HG03520 (cell line): ENCODE measurements at regions not wholly inside any gene's neighbourhood (a gene's known extent, or its start where the extent isn't known, plus 50 kb on each side); places are given as distances from the start of the nearest gene placed in this dataset.
"Not testable (repeated sequence)": the region's sequence is repeated elsewhere in the genome, so short reads cannot be mapped to it uniquely, and the experiment has no call there.

Experiments
- ATAC-seq: cut with Tn5 transposase; IDR thresholded peaks from one replicate; pipeline ENCODE4 v1.9.1; 2021; ENCODE audit warnings: mild to moderate bottlenecking, moderate library complexity; ENCODE audit not compliant: unreplicated experiment

DNA sequence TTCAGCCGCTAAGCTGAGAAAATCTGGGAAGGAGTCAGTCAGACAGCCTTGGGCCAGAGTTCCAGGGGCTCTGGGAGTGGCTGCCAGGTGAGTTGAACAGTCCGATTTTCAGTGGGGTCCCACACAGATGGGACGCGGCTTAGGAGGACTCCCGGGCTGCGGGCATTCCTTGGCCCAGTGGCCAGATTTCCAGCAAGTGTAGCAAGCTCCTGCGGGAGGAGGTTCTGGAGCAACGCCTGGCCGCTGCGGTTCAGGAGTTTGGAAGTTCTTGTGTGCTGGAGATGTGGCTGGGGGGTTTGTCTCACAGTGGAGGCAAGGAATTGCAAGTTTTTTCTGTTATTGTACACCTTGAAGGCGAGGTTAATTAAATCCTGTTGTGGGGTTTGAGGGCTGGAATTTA, 1020.1 kb upstream of the MANEA start:
- ATAC-seq = not testable (repeated sequence)

DNA sequence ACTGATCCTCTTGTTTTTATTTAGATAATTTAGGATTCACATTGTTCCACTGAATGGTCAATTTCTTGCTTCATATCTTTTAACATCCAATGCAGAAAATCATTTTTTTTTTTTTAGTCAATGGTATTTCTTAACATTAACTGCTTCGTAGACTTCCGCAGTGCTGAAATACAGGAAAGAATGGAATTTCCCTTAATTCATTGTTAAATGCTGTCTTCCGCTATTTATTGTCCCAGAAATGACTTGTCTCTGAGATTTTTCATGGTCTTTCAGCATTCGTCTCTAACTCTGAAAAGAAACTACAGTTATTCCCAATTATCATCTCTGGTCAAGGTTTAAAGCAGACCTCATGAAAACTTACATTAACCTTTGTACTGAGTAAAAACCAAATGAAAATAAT, 1029.1 kb upstream of the MANEA start:
- ATAC-seq = no peak

DNA sequence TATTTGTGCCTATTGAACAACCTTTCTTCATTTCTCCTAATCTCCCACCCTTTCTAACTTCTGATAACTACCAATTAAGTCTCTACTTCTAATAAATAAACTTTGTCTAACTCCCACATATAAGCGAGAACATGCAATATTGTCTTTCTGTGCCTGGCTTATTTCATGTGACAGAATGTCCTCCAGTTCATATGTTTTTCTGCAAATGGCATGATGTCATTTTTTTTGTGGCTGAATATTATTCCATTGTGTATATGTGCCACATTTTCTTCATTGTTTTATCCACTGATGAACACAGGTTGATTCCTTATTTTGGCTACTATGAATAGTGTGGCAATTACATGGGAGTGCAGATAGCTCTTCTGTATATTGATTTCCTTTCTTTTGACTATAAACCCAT, 1041.5 kb upstream of the MANEA start:
- no peak for ATAC-seq

DNA sequence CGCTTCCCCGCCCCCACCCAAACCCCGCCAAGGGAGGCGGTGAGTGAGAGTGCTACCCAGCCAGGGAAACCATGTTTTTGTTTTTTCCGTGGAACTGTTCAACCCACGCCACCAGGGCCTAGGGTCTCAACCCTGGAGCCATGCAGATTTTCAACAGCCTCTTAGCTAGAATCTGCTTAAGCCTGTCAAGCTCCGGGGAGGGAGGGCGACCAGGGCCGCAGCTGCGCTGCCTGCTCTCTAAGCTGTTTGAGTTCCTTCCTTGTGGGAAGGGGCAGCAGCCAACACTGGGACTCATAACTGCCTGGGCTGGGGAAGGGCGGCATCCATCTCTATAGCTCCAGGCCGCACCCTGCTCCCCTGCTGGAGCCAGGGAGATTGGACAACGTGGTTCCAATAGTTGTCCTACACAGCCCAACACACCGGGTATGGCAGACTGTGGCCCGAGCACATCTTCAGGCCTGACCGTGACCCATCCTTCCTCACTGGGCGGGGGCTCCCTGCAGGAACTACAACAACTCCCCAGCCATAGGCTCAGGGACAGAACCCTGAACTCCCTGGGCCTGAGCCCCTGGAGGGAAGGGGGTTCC, 1065.7 kb upstream of the MANEA start:
- no peak for ATAC-seq

DNA sequence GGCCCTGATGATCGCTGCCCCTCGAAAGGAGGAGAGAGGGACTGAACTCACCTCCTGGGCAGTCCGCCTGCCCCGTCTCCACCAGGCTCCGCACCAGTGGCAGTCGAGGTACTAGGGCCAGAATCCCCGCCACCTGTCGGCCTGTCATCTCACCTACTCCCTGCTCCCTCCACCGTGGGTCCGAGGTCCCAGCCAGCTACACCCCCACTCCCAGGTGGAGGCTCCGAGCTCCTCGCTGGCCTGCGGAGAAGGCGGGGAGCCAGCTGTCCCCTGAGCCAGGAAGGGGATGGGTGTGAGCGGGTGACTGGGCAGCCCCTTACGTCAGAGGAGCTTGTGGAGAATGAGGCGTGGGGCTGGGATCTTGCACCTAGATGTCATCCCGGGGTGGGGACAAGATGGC, 1066.5 kb upstream of the MANEA start:
- no peak for ATAC-seq

DNA sequence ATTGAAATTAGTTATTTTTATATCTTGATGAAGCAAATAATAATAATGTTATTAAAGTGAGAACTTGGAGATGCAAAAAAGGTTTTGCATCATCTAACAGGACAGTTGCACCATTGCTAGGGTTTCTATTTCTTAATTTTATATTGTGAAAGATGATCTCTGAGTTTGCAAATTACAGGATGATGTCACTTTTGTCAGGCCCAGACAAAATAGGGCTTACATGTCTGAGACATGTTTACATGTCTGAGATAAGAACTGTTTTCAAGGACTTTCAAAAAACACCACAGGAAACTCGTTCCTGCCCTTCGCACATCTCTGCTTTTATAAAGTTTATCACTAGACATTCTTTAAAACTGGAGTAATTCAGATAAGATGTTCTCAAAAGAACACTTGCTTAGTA, 1075.8 kb upstream of the MANEA start:
- no peak for ATAC-seq

DNA sequence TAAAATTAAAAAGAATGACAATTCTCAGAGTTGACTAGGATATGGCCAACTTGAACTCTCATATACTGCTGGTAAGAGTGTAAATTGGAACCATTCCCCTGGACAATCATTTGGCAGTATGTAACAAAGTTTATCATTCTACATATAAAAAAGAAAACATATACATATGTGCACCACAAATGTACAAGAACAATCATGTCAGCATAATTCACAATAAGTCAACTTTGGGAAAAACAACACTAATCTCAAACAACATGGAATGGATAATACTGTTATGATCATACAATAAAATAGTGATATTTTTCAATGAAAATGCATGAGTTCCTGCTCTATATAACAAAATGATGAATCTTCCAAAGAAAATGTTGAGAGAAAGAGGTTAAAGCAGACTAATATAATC, 1078.7 kb upstream of the EPHA7 start:
- ATAC-seq = no peak

DNA sequence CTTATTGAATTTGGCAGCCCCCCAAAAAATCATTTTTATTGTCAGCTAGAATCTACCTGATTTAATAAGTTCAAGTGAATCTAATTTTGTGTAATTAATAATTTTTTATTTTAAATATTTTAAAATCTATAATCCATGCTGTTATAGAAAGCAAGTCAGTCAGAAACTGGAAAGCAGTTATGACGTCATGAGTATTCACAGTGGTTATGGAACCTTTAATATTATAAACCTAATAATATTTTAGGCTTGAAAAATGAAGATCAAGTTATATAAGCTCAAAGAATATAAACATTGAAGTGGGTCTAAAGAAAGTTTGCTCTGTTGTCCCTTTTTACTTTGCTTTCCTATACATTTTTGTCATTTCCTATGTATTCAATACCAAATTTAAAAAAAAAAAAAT, 1075.1 kb upstream of the EPHA7 start:
- ATAC-seq = no peak

DNA sequence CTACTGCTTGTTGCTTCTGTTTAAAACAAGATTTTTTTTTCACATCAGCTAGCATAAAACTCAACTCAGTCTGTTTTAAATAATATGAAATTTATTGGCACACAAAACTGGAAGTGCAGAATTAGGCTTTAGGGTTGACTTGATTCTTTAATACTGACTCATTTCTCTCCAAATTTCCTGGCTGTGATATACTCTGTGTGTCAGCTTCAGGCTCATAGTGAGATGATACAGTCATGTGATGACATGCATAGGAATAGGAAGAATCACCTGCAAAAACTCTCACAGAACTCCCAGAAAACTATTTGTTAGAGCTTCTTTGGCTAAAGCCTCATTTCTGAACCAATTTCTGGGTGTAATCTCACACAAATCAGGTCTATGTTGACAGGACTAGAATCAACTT, 1068.0 kb upstream of the EPHA7 start:
- no peak for ATAC-seq

DNA sequence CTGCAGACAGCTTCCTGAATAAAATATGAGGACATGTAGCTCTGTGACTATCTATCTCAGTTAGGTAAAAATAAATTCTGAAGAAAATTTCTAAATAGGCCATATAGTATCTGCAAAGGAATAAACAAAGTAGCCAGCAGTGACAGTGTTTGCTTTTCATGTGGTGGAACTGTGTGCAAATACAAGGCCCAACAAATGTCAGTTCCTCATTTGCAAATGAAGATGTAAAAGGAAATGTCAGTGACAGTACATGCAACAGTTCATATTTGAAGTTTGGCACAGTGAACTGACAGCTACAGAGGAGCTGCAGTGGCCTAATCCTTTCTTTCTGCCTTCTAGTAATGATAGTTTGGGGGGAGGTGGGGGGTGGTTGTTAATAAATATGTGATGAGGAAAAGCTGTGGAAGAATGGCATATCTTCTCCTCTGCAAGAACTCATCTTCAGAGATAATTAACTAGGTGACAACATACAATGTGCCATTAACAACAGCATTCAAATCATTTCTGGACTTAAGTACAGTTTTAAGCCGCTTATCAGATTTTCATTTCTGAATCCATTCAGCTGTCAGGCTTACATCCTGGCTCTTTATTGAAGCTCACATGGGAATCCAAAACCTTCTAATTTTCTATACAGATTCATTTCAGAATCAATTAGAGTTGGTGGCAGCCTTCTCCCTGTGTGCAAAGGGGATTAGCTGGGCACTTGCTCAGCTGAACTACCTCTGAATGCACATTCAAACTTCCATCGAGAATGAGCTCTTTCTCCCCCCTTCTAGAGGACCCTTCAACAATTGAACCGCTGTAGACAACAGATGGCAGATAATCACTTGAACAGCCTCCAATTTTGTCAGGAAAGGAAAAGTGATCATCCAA, 1059.0 kb upstream of the EPHA7 start:
- no peak for ATAC-seq

DNA sequence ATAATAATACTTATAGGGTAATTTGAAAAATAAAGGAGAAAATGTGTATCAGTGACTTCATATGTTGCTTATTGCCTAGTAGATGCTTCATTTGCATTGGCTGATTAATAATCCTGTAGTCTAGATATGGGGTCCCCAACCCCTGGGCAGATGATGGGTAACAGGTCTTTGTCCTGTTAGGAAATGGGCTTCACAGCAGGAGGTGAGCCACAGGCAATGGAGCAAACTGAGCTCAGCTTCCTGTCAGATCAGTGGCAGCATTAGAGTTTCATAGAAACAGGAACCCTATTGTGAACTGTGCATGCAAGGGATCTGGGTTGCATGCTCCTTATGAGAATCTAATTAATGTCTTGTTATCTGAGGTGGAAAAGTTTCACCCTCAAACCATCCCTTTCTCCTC, 1049.5 kb upstream of the EPHA7 start:
- ATAC-seq = no peak

DNA sequence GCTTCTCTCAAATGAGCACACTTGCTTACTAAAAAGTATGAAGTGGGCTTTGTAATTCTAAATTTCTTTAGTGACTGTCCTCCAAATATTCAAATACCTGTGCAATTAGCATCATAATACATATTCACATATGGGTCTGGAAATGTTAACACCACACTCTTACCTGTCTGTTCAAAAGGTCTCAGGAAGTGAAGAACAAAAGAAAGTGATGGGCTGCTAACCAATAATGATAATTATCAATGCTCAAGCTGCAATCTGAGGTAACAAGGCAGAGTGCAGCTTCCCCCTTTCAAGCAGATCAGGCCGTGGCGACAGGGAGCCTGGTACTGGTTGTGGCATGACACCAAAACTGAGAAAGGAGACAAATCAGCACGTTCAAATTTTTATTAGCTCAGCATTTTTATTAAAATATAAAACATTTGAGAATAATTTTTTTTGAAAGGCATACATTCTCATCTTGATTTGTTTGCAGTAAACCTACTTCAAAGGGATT, 1044.7 kb upstream of the EPHA7 start:
- ATAC-seq = no peak

DNA sequence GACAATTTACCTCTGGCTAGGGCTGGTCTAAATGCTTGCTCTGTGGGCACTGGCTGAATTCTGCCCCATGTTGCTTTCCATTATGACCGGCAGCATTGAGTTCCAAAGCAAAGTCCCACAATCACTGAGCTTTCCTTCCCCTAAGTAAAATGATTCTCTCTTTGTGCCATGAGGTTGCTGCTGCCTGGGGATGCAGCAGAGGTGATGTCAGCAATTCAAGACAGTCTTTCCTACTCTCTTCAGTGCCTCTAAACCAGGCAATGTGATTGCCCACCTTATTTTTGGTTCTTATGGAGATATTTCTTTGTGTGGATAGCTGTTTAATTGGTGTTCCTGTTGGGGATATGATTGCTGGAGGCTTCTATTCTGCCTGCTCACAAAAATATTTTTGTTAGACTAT, 1043.9 kb upstream of the EPHA7 start:
- no peak for ATAC-seq

DNA sequence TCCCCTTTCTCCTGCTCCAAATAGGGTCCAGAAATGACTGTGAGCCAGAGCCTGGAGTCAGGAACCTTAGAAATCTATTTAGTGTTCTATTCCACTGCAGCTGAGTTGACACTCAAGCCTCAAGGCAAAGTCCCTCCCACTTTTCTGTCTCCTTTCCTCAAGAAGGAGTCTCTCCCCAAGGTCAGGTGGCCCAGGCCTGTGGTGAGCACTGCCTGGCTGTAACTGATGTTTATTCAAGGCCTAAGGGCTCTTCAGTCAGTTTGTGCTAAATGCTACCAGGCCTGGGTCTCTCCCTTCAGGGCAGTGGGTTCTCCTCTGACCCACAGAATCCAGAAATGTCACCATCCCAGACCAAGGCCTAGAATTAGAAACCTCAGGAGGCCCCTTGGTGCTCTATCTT, 1042.9 kb upstream of the EPHA7 start:
- no peak for ATAC-seq

DNA sequence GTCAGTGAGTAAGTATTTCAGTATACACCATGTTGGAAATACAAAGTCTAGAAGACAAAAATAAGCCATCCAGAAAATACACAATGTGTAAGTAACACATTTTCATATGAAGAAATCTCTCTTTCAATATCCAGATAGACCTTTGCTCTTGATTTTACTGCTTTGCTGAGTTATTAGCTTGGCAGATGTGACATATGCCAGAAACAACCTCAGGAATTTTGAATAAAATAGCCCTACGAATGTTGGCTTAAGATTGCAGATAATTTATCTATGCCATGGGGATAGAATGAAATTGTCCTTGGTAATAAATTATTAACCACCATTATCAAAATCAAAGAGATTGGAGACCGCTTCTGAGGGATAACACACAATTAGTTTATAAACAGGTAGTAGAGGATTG, 1036.9 kb upstream of the EPHA7 start:
- no peak for ATAC-seq

DNA sequence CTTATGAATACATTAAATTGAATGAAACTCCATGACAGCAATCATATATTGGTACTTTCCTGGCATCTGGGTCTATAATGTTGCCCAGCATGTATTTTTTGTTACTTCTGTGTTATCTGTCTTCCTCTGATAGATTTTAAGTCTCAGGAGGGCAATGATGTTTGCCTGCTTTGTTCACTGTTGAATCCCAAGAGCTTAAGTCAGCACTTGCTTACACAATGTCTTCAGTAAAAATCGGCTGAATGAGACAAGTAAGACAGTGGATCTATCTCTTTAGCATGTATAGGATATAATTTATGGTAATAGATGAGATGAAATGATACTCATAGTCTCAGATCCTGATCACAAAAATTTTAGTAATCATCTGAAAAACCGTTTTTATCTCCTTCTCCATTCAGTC, 1034.9 kb upstream of the EPHA7 start:
- ATAC-seq = no peak

DNA sequence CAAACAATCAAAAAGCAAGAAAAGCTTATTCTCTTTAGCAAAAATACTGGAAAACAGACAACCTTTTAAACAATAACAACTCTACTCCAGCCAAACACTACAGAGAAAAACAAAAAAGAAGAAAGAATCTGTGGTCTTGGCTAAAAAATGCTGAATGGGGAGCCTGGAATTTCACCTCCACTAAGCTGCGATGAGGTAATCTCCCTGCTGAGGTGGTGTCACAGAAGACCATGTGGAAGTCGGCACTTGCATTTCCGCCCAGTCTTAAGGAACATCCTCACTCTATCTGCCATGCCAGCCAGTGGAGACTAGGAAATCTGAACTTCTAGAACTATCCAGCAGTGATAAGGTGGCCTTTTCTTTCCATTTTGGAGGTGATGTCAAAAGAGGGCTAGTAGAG, 1026.8 kb upstream of the EPHA7 start:
- no peak for ATAC-seq

DNA sequence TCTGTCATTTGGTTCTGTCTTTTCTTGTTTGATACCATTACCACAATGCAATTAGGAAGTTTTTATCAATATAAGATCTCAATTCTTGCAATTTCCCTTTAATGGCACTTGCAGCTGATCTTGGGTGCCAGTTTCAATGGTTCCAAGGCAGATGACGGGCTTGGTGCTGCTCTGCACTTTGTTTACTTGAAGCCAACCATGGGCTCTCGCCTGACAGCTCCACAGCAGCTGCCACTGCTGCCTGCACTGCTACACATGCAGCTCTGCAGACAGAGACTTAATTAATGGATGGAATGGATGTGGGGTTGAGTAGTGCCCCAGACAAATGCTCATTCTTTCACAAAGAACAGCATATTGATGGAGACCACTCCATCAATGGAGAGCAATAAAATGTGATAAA, 1024.3 kb upstream of the EPHA7 start:
- no peak for ATAC-seq

DNA sequence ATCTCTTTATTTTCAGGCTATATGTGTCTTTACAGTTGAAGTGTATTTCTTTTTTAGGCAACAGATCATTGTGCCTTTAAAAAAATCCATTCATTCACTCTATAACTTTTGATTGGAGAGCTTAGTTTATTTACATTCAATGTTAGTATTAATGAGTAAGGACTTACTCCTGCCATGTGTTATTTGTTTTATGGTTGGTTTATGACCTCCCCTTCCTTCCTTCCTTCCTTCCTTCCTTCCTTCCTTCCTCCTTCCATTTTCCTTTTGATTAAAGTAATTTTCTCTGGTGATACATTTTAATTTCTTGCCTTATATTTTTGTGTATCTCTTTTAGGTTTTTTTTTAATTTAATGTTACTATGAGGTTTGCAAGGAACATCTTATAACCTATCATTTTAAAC, 1005.3 kb upstream of the EPHA7 start:
- no peak for ATAC-seq

DNA sequence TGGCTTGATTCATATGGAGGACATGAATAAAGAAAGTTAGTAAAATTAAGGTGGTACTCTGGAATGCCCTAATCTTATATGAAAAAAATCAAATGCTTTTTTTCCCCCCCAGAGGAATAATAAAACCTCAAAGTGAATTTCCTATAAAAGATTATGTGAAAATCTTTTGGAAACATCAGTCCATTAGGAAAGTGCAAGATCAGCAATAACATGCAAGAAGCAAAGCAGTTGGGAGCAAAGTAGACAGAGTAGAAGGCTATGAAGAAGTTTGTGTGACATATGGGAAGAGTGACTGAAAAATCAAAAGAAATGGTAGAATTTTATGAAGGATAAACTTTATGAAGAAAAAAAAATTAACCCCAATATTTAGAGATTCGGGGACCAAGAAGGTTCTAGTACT, 998.0 kb upstream of the EPHA7 start:
- ATAC-seq = no peak

DNA sequence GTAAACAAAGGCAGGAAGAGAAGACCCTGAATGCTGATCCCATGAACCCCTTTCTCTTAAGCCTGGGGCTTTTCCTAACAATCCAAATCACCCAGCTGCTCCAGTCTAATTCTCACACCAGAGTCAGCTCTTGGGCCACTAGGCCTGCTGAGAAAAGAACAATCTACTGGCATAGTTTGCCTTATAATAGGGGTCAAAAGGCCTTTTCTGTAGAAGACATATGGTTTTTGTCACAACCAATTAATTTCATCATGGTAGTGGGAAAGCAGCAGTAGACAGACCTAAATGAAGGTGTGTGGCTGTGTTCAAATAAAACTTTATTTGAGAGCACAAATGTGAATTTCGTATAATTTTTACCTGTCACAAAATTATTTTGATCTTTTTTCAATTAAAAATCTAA, 994.7 kb upstream of the EPHA7 start:
- no peak for ATAC-seq

DNA sequence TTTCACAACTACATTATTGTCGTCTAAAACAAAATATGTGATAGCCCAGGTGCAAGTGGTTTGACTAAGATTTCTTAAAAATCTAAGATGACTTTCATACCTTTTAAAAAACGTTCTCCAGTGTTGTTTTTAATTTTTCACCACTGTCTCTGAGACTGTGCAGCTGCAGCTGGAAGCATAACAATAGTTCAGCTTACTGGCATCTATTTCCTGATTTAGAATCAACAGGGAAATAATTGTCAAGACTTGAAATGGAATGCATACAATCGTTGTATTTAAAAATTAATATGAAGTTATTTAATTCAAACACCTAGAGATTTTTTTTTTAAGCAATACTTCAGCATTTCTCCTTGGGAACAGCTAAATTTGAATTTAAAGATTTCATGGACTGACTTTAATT, 982.0 kb upstream of the EPHA7 start:
- ATAC-seq = no peak

DNA sequence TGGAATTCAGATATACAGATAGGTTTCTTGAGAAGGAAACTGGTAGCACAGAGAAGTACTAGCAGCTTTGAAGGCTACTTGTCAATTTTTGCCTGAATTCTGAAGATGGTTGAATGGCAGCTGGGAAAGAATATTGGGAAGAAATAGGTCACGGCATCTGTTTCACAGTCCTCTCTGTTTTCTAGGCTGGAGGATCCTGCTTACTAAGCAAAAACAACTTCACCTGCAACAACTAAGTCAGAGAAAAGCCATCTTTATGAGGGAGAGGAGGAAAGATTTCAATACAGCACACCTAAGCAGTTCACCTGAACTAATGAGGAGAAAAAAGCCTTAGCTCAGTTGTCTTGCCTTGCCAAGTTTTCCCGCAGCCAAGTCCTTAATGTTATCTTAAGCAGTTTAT, 975.5 kb upstream of the EPHA7 start:
- ATAC-seq = no peak
